SU-DHL-6 (cell line): ENCODE measurements at regions not wholly inside any gene's neighbourhood (a gene's known extent, or its start where the extent isn't known, plus 50 kb on each side); places are given as distances from the start of the nearest gene placed in this dataset.

Experiments
- H2AFZ ChIP-seq: fragments of 200-600 bp; sonication (generic); 2 replicates; pipeline ENCODE4 v1.6.1; 2014; ENCODE audit warnings: low read depth, mild to moderate bottlenecking, moderate library complexity, mixed read lengths, antibody characterized with exemption, low read length; ENCODE audit not compliant: severe bottlenecking
- H3F3A ChIP-seq: fragments of 200-600 bp; shearing (Covaris generic); 2 replicates; pipeline ENCODE4 v1.6.0; 2016; ENCODE audit warnings: antibody characterized with exemption, mild to moderate bottlenecking; ENCODE audit not compliant: insufficient read depth
- H3K27ac ChIP-seq: fragments of 200-600 bp; sonication (generic); 2 replicates; pipeline ENCODE4 v1.5.1; 2016; ENCODE audit warnings: low read depth, mild to moderate bottlenecking, low read length, moderate library complexity, mixed read lengths
- H3K27me3 ChIP-seq: fragments of 200-600 bp; sonication (generic), shearing (Covaris generic); 2 replicates; pipeline ENCODE4 v1.6.0; 2014; ENCODE audit warnings: mild to moderate bottlenecking, low read length
- H3K36me3 ChIP-seq: fragments of 200-600 bp; sonication (generic); 2 replicates; pipeline ENCODE4 v1.6.1; 2014; ENCODE audit warnings: mild to moderate bottlenecking, low read length, mixed read lengths
- H3K4me2 ChIP-seq: fragments of 300-600, 200-600 bp; shearing (Covaris generic), sonication (generic); 2 replicates; pipeline ENCODE4 v1.6.0; 2014; ENCODE audit warnings: low read length, low read depth, mild to moderate bottlenecking; ENCODE audit not compliant: poor library complexity, severe bottlenecking
- H3K4me3 ChIP-seq: fragments of 200-600 bp; sonication (generic); 2 replicates; pipeline ENCODE4 v1.5.1; 2014; ENCODE audit warnings: antibody characterized with exemption, low read length, mild to moderate bottlenecking, mixed read lengths; ENCODE audit not compliant: insufficient read depth, poor library complexity, severe bottlenecking
- H3K79me2 ChIP-seq: fragments of 200-600 bp; sonication (generic); 2 replicates; pipeline ENCODE4 v1.6.1; 2014; ENCODE audit warnings: mild to moderate bottlenecking, low read length, moderate library complexity; ENCODE audit not compliant: insufficient read depth
- H3K9ac ChIP-seq: fragments of 200-600 bp; sonication (generic); 2 replicates; pipeline ENCODE4 v1.7.0; 2014; ENCODE audit warnings: mild to moderate bottlenecking, low read length
- H3K9me2 ChIP-seq: fragments of 200-600 bp; sonication (generic); replicated peaks from 2 replicates; pipeline ENCODE4 v1.6.1; 2014; ENCODE audit warnings: low read length; ENCODE audit not compliant: insufficient read depth
- H3K9me3 ChIP-seq: fragments of 200-600 bp; sonication (generic); 2 replicates; pipeline ENCODE4 v1.6.1; 2014; ENCODE audit warnings: low read length, mixed read lengths; ENCODE audit not compliant: insufficient read depth
- H4K20me1 ChIP-seq: fragments of 200-600 bp; sonication (generic); 2 replicates; pipeline ENCODE4 v1.6.1; 2014; ENCODE audit warnings: low read depth, mild to moderate bottlenecking, antibody characterized with exemption, low read length, moderate library complexity, mixed read lengths
- CTCF ChIP-seq: fragments of 200-600 bp; sonication (generic); IDR thresholded peaks from one replicate; pipeline ENCODE4 v1.5.1; 2017; ENCODE audit warnings: antibody characterized with exemption, mild to moderate bottlenecking, low read length, moderate library complexity; ENCODE audit not compliant: insufficient read depth, poor library complexity, severe bottlenecking
- EZH2phosphoT487 ChIP-seq: fragments of 200-600 bp; sonication (generic), shearing (Covaris generic); conservative IDR thresholded peaks from 2 replicates; pipeline ENCODE4 v1.6.1; 2018; ENCODE audit warnings: mild to moderate bottlenecking, antibody characterized with exemption, low read length, moderate library complexity, mixed read lengths

GRCh38 chrX:137405449-137406140 is 160.3 kb upstream of the ZIC3 start:
- no peak overlapping the region for H3K4me3 ChIP-seq
- no peak overlapping the region for H3K9ac ChIP-seq
- no peaks in the 10 kb centered on the region for H3K9me2 ChIP-seq
- H4K20me1 ChIP-seq, result no peaks in the 10 kb centered on the region
- H3K4me2 ChIP-seq, result no peak overlapping the region
- no peak overlapping the region for H3K27ac ChIP-seq
- H3K79me2 ChIP-seq, result no peaks in the 10 kb centered on the region
- no peaks in the 10 kb centered on the region for H3F3A ChIP-seq
- TF ChIP-seq EZH2phosphoT487, result no peak
- TF ChIP-seq CTCF, result no peak
- no peaks in the 10 kb centered on the region for H3K27me3 ChIP-seq
- no peaks in the 10 kb centered on the region for H3K36me3 ChIP-seq
- H3K9me3 ChIP-seq, result no peaks in the 10 kb centered on the region
- no peak overlapping the region for H2AFZ ChIP-seq

GRCh38 chrX:137401092-137401491 is 164.8 kb upstream of the ZIC3 start:
- no peaks in the 10 kb centered on the region for H4K20me1 ChIP-seq
- H3F3A ChIP-seq, result no peaks in the 10 kb centered on the region
- no peak overlapping the region for H3K4me2 ChIP-seq
- H3K9me3 ChIP-seq, result no peaks in the 10 kb centered on the region
- H3K9ac ChIP-seq, result no peak overlapping the region
- H3K27me3 ChIP-seq, result no peaks in the 10 kb centered on the region
- H3K79me2 ChIP-seq, result no peaks in the 10 kb centered on the region
- no peaks in the 10 kb centered on the region for H3K9me2 ChIP-seq
- no peak overlapping the region for H2AFZ ChIP-seq
- H3K27ac ChIP-seq, result no peak overlapping the region
- no peak overlapping the region for H3K4me3 ChIP-seq
- TF ChIP-seq CTCF (no peak), EZH2phosphoT487 (no peak)
- H3K36me3 ChIP-seq, result no peaks in the 10 kb centered on the region

GRCh38 chrX:137387646-137388045 is 178.3 kb upstream of the ZIC3 start:
- H2AFZ ChIP-seq, result no peak overlapping the region
- H3F3A ChIP-seq, result no peaks in the 10 kb centered on the region
- H3K27me3 ChIP-seq, result no peaks in the 10 kb centered on the region
- no peaks in the 10 kb centered on the region for H3K79me2 ChIP-seq
- H3K9me3 ChIP-seq, result no peaks in the 10 kb centered on the region
- H3K36me3 ChIP-seq, result no peaks in the 10 kb centered on the region
- no peaks in the 10 kb centered on the region for H3K9me2 ChIP-seq
- no peak for TF ChIP-seq EZH2phosphoT487
- no peak for TF ChIP-seq CTCF
- H3K4me3 ChIP-seq, result no peak overlapping the region
- no peak overlapping the region for H3K4me2 ChIP-seq
- no peak overlapping the region for H3K9ac ChIP-seq
- H4K20me1 ChIP-seq, result no peaks in the 10 kb centered on the region
- H3K27ac ChIP-seq, result no peak overlapping the region
